ENCODE measurements at regions not wholly inside any gene's neighbourhood (a gene's known extent, or its start where the extent isn't known, plus 50 kb on each side); places are given as distances from the start of the nearest gene placed in this dataset.

- Mint-ChIP-seq H3K27ac (peak overlapping the region in 1 of 3 donors; percentile 15), H3K27me3 (peaks cover 9% of the 10 kb centered on the region), H3K9me3 (no peaks in the 10 kb centered on the region), H3K4me3 (no peak overlapping the region), H3K36me3 (no peaks in the 10 kb centered on the region), H3K4me1 (no peaks in the 10 kb centered on the region)
- Histone ChIP-seq H3K36me3 (ENCODE audit: control insufficient read depth, insufficient read depth, low read length) (no peaks in the 10 kb centered on the region), H3K27ac (ENCODE audit: insufficient read depth, low read length, poor library complexity, severe bottlenecking) (no peak overlapping the region), H3K4me1 (ENCODE audit: control insufficient read depth, insufficient read depth, low read length, poor library complexity, severe bottlenecking) (no peaks in the 10 kb centered on the region), H3K9me3 (ENCODE audit: control insufficient read depth in 2 of 2, low read length in 2 of 2) (no peaks in the 10 kb centered on the region), H3K4me3 (ENCODE audit: low read depth, low read length) (no peak overlapping the region), H3K27me3 (ENCODE audit: control insufficient read depth, insufficient read depth, low read length) (no peaks in the 10 kb centered on the region)
- ATAC-seq (ENCODE audit: low read depth in 2 of 2) (no peak), DNase-seq (no peak)
Observed at GRCh38 chr3:27653803-27654558, 68.1 kb downstream of the EOMES start.

GRCh38 chr3:27649277-27649676, 72.8 kb downstream of the EOMES start:
- Histone ChIP-seq H3K4me1 (ENCODE audit: control insufficient read depth, insufficient read depth, low read length, poor library complexity, severe bottlenecking) (no peaks in the 10 kb centered on the region), H3K9me3 (ENCODE audit: control insufficient read depth in 2 of 2, low read length in 2 of 2) (no peaks in the 10 kb centered on the region), H3K27me3 (ENCODE audit: control insufficient read depth, insufficient read depth, low read length) (no peaks in the 10 kb centered on the region), H3K27ac (ENCODE audit: insufficient read depth, low read length, poor library complexity, severe bottlenecking) (no peak overlapping the region), H3K4me3 (ENCODE audit: low read depth, low read length) (no peak overlapping the region), H3K36me3 (ENCODE audit: control insufficient read depth, insufficient read depth, low read length) (no peaks in the 10 kb centered on the region)
- no peak overlapping the region for H3K4me3 Mint-ChIP-seq
- no peaks in the 10 kb centered on the region for H3K36me3 Mint-ChIP-seq
- ATAC-seq (ENCODE audit: low read depth in 2 of 2), result no peak
- no peaks in the 10 kb centered on the region for H3K4me1 Mint-ChIP-seq
- H3K27me3 Mint-ChIP-seq, result peaks cover 9% of the 10 kb centered on the region
- H3K27ac Mint-ChIP-seq, result no peak overlapping the region
- no peak for DNase-seq
- no peaks in the 10 kb centered on the region for H3K9me3 Mint-ChIP-seq

- no peaks in the 10 kb centered on the region for H3K4me1 ChIP-seq (ENCODE audit: control insufficient read depth, insufficient read depth, low read length, poor library complexity, severe bottlenecking)
- peaks cover 0 to under 1% (median 0%) of the 10 kb centered on the region in 4 donors for H3K4me1 Mint-ChIP-seq
- H3K27me3 Mint-ChIP-seq, result peaks cover 10% of the 10 kb centered on the region
- ATAC-seq (ENCODE audit: low read depth in 2 of 2), result no peak
- no peak for DNase-seq
- no peak overlapping the region for H3K4me3 ChIP-seq (ENCODE audit: low read depth, low read length)
- no peaks in the 10 kb centered on the region for H3K36me3 ChIP-seq (ENCODE audit: control insufficient read depth, insufficient read depth, low read length)
- no peak overlapping the region for H3K4me3 Mint-ChIP-seq
- H3K27me3 ChIP-seq (ENCODE audit: control insufficient read depth, insufficient read depth, low read length), result no peaks in the 10 kb centered on the region
- H3K36me3 Mint-ChIP-seq, result no peaks in the 10 kb centered on the region
- H3K27ac ChIP-seq (ENCODE audit: insufficient read depth, low read length, poor library complexity, severe bottlenecking), result no peak overlapping the region
- H3K27ac Mint-ChIP-seq, result no peak overlapping the region
- no peaks in the 10 kb centered on the region for H3K9me3 Mint-ChIP-seq
- no peaks in the 10 kb centered on the region for H3K9me3 ChIP-seq (ENCODE audit: control insufficient read depth in 2 of 2, low read length in 2 of 2)
Observed at GRCh38 chr3:27646896-27647295, 75.2 kb downstream of the EOMES start.

DNA sequence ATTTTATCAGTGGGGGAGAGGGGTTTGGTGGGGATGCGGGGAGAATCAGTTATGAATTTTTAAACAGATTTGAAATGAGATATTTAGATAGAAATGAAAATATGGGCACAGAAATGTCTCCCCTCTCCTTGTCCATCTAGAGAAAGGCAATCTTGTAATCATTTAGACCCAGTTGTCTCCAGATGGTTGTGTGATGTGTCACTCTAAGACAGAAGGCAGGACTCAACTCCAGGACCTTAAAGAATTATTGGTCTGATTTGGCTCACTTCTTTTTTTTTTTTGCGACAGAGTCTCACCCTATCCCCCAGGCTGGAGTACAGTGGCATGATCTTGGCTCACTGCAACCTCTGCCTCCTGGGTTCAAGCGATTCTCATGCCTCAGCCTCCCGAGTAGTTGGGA, 77.2 kb downstream of the EOMES start:
- Mint-ChIP-seq H3K27me3 (peaks cover 5% of the 10 kb centered on the region), H3K4me1 (peaks cover 0 to 8% (median 3%) of the 10 kb centered on the region in 4 donors), H3K36me3 (no peaks in the 10 kb centered on the region), H3K27ac (no peak overlapping the region), H3K9me3 (no peaks in the 10 kb centered on the region), H3K4me3 (no peak overlapping the region)
- no peaks in the 10 kb centered on the region for H3K27me3 ChIP-seq (ENCODE audit: control insufficient read depth, insufficient read depth, low read length)
- no peak overlapping the region for H3K27ac ChIP-seq (ENCODE audit: insufficient read depth, low read length, poor library complexity, severe bottlenecking)
- H3K36me3 ChIP-seq (ENCODE audit: control insufficient read depth, insufficient read depth, low read length), result no peaks in the 10 kb centered on the region
- DNase-seq, result no peak
- H3K4me3 ChIP-seq (ENCODE audit: low read depth, low read length), result no peak overlapping the region
- ATAC-seq (ENCODE audit: low read depth in 2 of 2), result no peak
- peaks cover 1% of the 10 kb centered on the region for H3K4me1 ChIP-seq (ENCODE audit: control insufficient read depth, insufficient read depth, low read length, poor library complexity, severe bottlenecking)
- no peaks in the 10 kb centered on the region for H3K9me3 ChIP-seq (ENCODE audit: control insufficient read depth in 2 of 2, low read length in 2 of 2)

GRCh38 chr3:27643355-27643754, 78.8 kb downstream of the EOMES start:
- DNase-seq, result no peak
- no peak overlapping the region for H3K4me3 Mint-ChIP-seq
- no peak overlapping the region for H3K4me3 ChIP-seq (ENCODE audit: low read depth, low read length)
- H3K27me3 ChIP-seq (ENCODE audit: control insufficient read depth, insufficient read depth, low read length), result no peaks in the 10 kb centered on the region
- no peaks in the 10 kb centered on the region for H3K9me3 ChIP-seq (ENCODE audit: control insufficient read depth in 2 of 2, low read length in 2 of 2)
- peaks cover 15% of the 10 kb centered on the region for H3K4me1 ChIP-seq (ENCODE audit: control insufficient read depth, insufficient read depth, low read length, poor library complexity, severe bottlenecking)
- H3K27me3 Mint-ChIP-seq, result peaks cover 5% of the 10 kb centered on the region
- H3K36me3 Mint-ChIP-seq, result no peaks in the 10 kb centered on the region
- ATAC-seq (ENCODE audit: low read depth in 2 of 2), result no peak
- H3K27ac ChIP-seq (ENCODE audit: insufficient read depth, low read length, poor library complexity, severe bottlenecking), result no peak overlapping the region
- no peaks in the 10 kb centered on the region for H3K9me3 Mint-ChIP-seq
- no peaks in the 10 kb centered on the region for H3K36me3 ChIP-seq (ENCODE audit: control insufficient read depth, insufficient read depth, low read length)
- peaks cover 6 to 21% (median 11%) of the 10 kb centered on the region in 4 donors for H3K4me1 Mint-ChIP-seq
- no peak overlapping the region for H3K27ac Mint-ChIP-seq

GRCh38 chr3:27642796-27643195, 79.3 kb downstream of the EOMES start:
- H3K27me3 ChIP-seq (ENCODE audit: control insufficient read depth, insufficient read depth, low read length), result no peaks in the 10 kb centered on the region
- H3K36me3 ChIP-seq (ENCODE audit: control insufficient read depth, insufficient read depth, low read length), result no peaks in the 10 kb centered on the region
- Mint-ChIP-seq H3K36me3 (no peaks in the 10 kb centered on the region), H3K4me1 (peaks cover 6 to 26% (median 11%) of the 10 kb centered on the region in 4 donors), H3K27ac (no peak overlapping the region), H3K9me3 (no peaks in the 10 kb centered on the region), H3K27me3 (peaks cover 5% of the 10 kb centered on the region), H3K4me3 (peak overlapping the region in 1 of 4 donors; percentile 43)
- H3K4me3 ChIP-seq (ENCODE audit: low read depth, low read length), result no peak overlapping the region
- H3K4me1 ChIP-seq (ENCODE audit: control insufficient read depth, insufficient read depth, low read length, poor library complexity, severe bottlenecking), result peaks cover 15% of the 10 kb centered on the region
- ATAC-seq (ENCODE audit: low read depth in 2 of 2), result no peak
- DNase-seq, result no peak
- H3K27ac ChIP-seq (ENCODE audit: insufficient read depth, low read length, poor library complexity, severe bottlenecking), result no peak overlapping the region
- no peaks in the 10 kb centered on the region for H3K9me3 ChIP-seq (ENCODE audit: control insufficient read depth in 2 of 2, low read length in 2 of 2)

DNA sequence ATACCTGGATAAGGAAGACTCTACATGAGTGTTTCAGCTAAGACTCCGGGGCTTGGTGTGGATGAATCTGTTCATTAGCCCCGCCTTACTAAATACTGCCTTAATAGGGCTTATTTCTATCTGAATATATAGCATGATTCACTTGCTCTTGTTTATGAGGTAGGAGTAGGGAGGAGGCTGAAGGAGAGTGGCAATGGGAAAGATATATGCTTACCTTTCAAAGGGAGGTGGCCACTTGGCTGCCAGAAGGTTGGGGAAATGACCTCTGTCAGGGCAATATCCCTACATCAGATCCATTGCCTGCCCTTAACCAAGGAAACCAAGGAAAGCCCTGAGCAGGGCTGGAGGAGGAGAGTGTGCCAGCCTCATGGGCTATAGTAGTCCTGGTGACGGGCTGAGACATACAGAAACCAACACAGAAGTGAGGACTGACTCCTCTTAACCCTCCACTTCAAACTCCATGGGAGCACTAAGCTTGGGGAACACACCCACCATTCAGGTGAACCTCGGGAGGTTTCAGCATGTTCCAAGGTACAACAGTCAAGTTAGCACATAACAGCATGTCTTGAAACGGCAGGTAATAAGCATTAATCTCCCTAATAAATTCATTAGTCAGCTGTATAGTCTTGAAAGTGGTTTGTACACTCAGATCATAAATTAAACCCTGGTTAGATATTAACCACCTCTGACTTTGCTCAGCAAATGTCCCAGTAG, 80.1 kb downstream of the EOMES start:
- Mint-ChIP-seq H3K4me1 (peaks cover 6 to 27% (median 11%) of the 10 kb centered on the region in 4 donors), H3K27me3 (peaks cover 5% of the 10 kb centered on the region), H3K36me3 (no peaks in the 10 kb centered on the region), H3K27ac (peak overlapping the region in 2 of 3 donors; percentile 29 to 45), H3K4me3 (no peak overlapping the region), H3K9me3 (no peaks in the 10 kb centered on the region)
- no peak for DNase-seq
- no peaks in the 10 kb centered on the region for H3K9me3 ChIP-seq (ENCODE audit: control insufficient read depth in 2 of 2, low read length in 2 of 2)
- no peaks in the 10 kb centered on the region for H3K36me3 ChIP-seq (ENCODE audit: control insufficient read depth, insufficient read depth, low read length)
- no peak overlapping the region for H3K4me3 ChIP-seq (ENCODE audit: low read depth, low read length)
- ATAC-seq (ENCODE audit: low read depth in 2 of 2), result no peak
- H3K4me1 ChIP-seq (ENCODE audit: control insufficient read depth, insufficient read depth, low read length, poor library complexity, severe bottlenecking), result peaks cover 15% of the 10 kb centered on the region
- H3K27ac ChIP-seq (ENCODE audit: insufficient read depth, low read length, poor library complexity, severe bottlenecking), result no peak overlapping the region
- no peaks in the 10 kb centered on the region for H3K27me3 ChIP-seq (ENCODE audit: control insufficient read depth, insufficient read depth, low read length)

Data from CD4-positive, CD25-positive, alpha-beta regulatory T cell (primary cell).